CD4-positive, alpha-beta T cell (primary cell): ENCODE measurements at regions not wholly inside any gene's neighbourhood (a gene's known extent, or its start where the extent isn't known, plus 50 kb on each side); places are given as distances from the start of the nearest gene placed in this dataset.

Experiments used
- ATAC-seq: fragments of 200-7000 bp; cut with Tn5 transposase; one replicate; pipeline ENCODE4 v1.10.0; 2022; ENCODE audit warnings: mild to moderate bottlenecking; ENCODE audit not compliant: poor library complexity
- CTCF ChIA-PET: fragments of 350-600 bp; sonication (Branson Sonifier 250); formaldehyde crosslinking; loops from one replicate; lab custom pipeline; 2021; ENCODE audit warnings: antibody characterized with exemption, inconsistent platforms; lab: Charles Lee
- POLR2A ChIA-PET: fragments of 350-600 bp; sonication (Branson Sonifier 250); formaldehyde crosslinking; loops from one replicate; lab custom pipeline; 2021; ENCODE audit warnings: antibody characterized with exemption, inconsistent platforms; lab: Charles Lee
- DNase-seq, 14 experiments: peaks; one replicate each; pipeline ENCODE4 v3.0.0-alpha.2; 2013 to 2020; ENCODE audit warnings: mixed read lengths in 2 of 14
- H3K27ac ChIP-seq, 2 donors: one replicate each; pipeline versions ENCODE4 v1.5.1 to v1.7.0; 2013; ENCODE audit warnings: low read length in 2 of 2, low read depth in 1 of 2, mild to moderate bottlenecking in 1 of 2
- H3K27me3 ChIP-seq, 2 experiments: 1 replicate in 1 of 2; 2 replicates in 1 of 2; pipeline versions ENCODE4 v1.6.1 to v1.7.0; 2013; ENCODE audit warnings: low read length in 2 of 2, control low read depth in 1 of 2, mild to moderate bottlenecking in 1 of 2, moderate library complexity in 1 of 2; ENCODE audit not compliant: insufficient read depth in 2 of 2, control insufficient read depth in 1 of 2
- H3K36me3 ChIP-seq: one replicate; pipeline ENCODE4 v1.6.1; 2013; ENCODE audit warnings: low read length, control low read depth; ENCODE audit not compliant: insufficient read depth
- H3K4me1 ChIP-seq: one replicate; pipeline ENCODE4 v1.6.1; 2013; ENCODE audit warnings: low read length, control low read depth; ENCODE audit not compliant: insufficient read depth
- H3K4me3 ChIP-seq: one replicate; pipeline ENCODE4 v1.5.1; 2013; ENCODE audit warnings: mild to moderate bottlenecking, low read length, moderate library complexity
- H3K9me3 ChIP-seq, 2 experiments: 1 replicate in 1 of 2; 2 replicates in 1 of 2; pipeline versions ENCODE4 v1.6.1 to v1.7.0; 2013; ENCODE audit warnings: low read length in 2 of 2, mild to moderate bottlenecking in 2 of 2, control low read depth in 1 of 2, moderate library complexity in 1 of 2; ENCODE audit not compliant: control insufficient read depth in 1 of 2, insufficient read depth in 1 of 2
- H3K27ac Mint-ChIP-seq: one replicate; pipeline ENCODE4 v1.8.0; 2020; ENCODE audit warnings: mixed read lengths
- H3K27me3 Mint-ChIP-seq: one replicate; pipeline ENCODE4 v1.8.0; 2021; ENCODE audit warnings: mixed read lengths
- H3K36me3 Mint-ChIP-seq: one replicate; pipeline ENCODE4 v1.8.0; 2021; ENCODE audit warnings: low read depth, mixed read lengths
- H3K4me1 Mint-ChIP-seq: one replicate; pipeline ENCODE4 v1.8.0; 2021; ENCODE audit warnings: low read depth, mixed read lengths
- H3K4me3 Mint-ChIP-seq: one replicate; pipeline ENCODE4 v1.8.0; 2020; ENCODE audit warnings: mild to moderate bottlenecking, mixed read lengths
- H3K9me3 Mint-ChIP-seq: one replicate; pipeline ENCODE4 v1.8.0; 2020; ENCODE audit warnings: mixed read lengths
- CTCF ChIP-seq: fragments of 200-600 bp; IDR thresholded peaks from one replicate; pipeline ENCODE4 v1.8.0; 2022; ENCODE audit warnings: antibody characterized with exemption, mild to moderate bottlenecking
- intact Hi-C, 2 experiments: fragments of 100-400 bp; cut with DNase I in 1 of 2; cut with micrococcal nuclease in 1 of 2; formaldehyde crosslinking; loops; one replicate each; pipeline versions ENCODE4 v1.15.1 to v1.9.0; 2023 to 2025; cut with DNase I, micrococcal nuclease

GRCh38 chr5:14965815-14966214 lies 94.2 kb upstream of the ANKH start:
- no peaks in the 10 kb centered on the region for H3K4me1 Mint-ChIP-seq
- no peaks in the 10 kb centered on the region for H3K9me3 Mint-ChIP-seq
- H3K4me3 Mint-ChIP-seq, result no peak overlapping the region
- POLR2A ChIA-PET, result no interaction called here
- no peak overlapping the region for H3K27ac Mint-ChIP-seq
- no peaks in the 10 kb centered on the region for H3K4me1 ChIP-seq
- no peak overlapping the region for H3K4me3 ChIP-seq
- no peak for DNase-seq
- no peak overlapping the region for H3K27ac ChIP-seq
- intact Hi-C loops, result no loop called here
- no peaks in the 10 kb centered on the region for H3K36me3 Mint-ChIP-seq
- CTCF ChIA-PET, result no interaction called here
- no peaks in the 10 kb centered on the region for H3K9me3 ChIP-seq
- no peak for TF ChIP-seq CTCF
- no peaks in the 10 kb centered on the region for H3K27me3 Mint-ChIP-seq
- H3K36me3 ChIP-seq, result no peaks in the 10 kb centered on the region
- no peaks in the 10 kb centered on the region for H3K27me3 ChIP-seq
- no peak for ATAC-seq

DNA sequence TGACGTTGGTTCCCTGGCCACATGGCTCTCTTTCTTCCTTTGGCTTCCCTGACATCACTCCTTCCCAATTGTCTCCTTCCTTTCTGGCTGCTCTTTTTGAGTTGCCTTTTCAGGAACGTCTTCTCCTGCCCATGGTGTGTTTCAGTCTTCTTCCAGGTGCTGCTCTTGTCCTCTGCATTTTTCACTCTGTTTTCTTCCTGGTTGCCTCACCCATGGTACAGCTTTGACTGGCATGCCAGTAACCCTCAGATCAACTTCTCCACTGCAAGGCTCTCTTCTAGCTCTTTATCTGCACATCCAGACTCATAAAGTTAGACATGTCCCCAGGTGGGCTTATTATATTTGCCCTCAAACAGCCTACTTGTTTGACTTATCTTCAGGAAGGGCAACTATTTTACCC lies 91.0 kb upstream of the ANKH start:
- no peaks in the 10 kb centered on the region for H3K27me3 Mint-ChIP-seq

DNA sequence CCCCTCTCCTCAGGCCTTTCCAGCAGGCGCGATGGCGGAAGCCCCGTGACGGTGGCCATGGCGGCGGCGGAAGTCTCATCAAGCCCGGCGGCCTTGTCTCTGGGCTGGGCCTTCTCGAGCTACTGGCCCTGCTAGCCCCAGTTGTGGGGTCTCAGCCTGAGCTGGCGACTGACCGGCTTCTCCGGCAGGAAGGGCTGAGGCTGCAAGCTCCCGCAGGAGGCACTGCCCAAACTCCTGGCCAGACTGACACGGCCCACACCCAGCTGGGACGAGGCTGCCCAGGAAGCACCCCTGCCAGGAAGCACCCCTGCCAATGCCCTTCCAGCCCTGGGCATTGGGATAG lies 88.5 kb upstream of the ANKH start:
- no peak overlapping the region for H3K4me3 ChIP-seq
- H3K9me3 ChIP-seq, result peaks cover 0 to 5% of the 10 kb centered on the region in 2 experiments
- intact Hi-C loops, result no loop called here
- no peak overlapping the region for H3K27ac Mint-ChIP-seq
- no peak for TF ChIP-seq CTCF
- no peaks in the 10 kb centered on the region for H3K4me1 Mint-ChIP-seq
- ATAC-seq (no peak), DNase-seq (no peak)
- no peaks in the 10 kb centered on the region for H3K9me3 Mint-ChIP-seq
- H3K4me3 Mint-ChIP-seq, result no peak overlapping the region
- ChIA-PET CTCF (interaction anchor here (1.0 kb wide), 1 partner anchor 43 kb away, joined by 3 read pairs; no protein-coding TSS in a partner anchor), POLR2A (no interaction called here)
- H3K27me3 Mint-ChIP-seq, result no peaks in the 10 kb centered on the region
- H3K27ac ChIP-seq, result no peak overlapping the region
- H3K27me3 ChIP-seq, result no peaks in the 10 kb centered on the region
- H3K4me1 ChIP-seq, result peaks cover 2% of the 10 kb centered on the region
- H3K36me3 ChIP-seq, result no peaks in the 10 kb centered on the region
- no peaks in the 10 kb centered on the region for H3K36me3 Mint-ChIP-seq

More for the DNA sequence above, 91.0 kb upstream of the ANKH start:
- no peaks in the 10 kb centered on the region for H3K36me3 Mint-ChIP-seq
- DNase-seq (no peak), ATAC-seq (no peak)
- peaks cover under 1% of the 10 kb centered on the region for H3K4me1 ChIP-seq
- H3K27me3 ChIP-seq, result no peaks in the 10 kb centered on the region
- H3K4me1 Mint-ChIP-seq, result no peaks in the 10 kb centered on the region
- CTCF ChIA-PET, result no interaction called here
- H3K4me3 ChIP-seq, result no peak overlapping the region
- no peak for TF ChIP-seq CTCF
- POLR2A ChIA-PET, result no interaction called here
- H3K9me3 ChIP-seq, result peaks cover 0 to 5% of the 10 kb centered on the region in 2 experiments
- H3K36me3 ChIP-seq, result no peaks in the 10 kb centered on the region
- no peak overlapping the region for H3K4me3 Mint-ChIP-seq
- H3K27ac Mint-ChIP-seq, result no peak overlapping the region
- intact Hi-C loops, result no loop called here
- no peak overlapping the region for H3K27ac ChIP-seq
- H3K9me3 Mint-ChIP-seq, result no peaks in the 10 kb centered on the region
